Heart right ventricle (tissue), 16 donors: ENCODE measurements at regions not wholly inside any gene's neighbourhood (a gene's known extent, or its start where the extent isn't known, plus 50 kb on each side); places are given as distances from the start of the nearest gene placed in this dataset.

ENCODE experiments used
- ATAC-seq, 8 donors: fragments of 200-7000 bp; cut with Tn5 transposase; one replicate each; pipeline ENCODE4 v1.9.1; 2020; ENCODE audit warnings: mild to moderate bottlenecking in 8 of 8, moderate library complexity in 8 of 8, moderate number of reproducible peaks in 1 of 8
- DNase-seq, 2 donors: peaks; one replicate each; pipeline ENCODE4 v3.0.0-alpha.2; 2020
- H3K27ac ChIP-seq, 10 donors: fragments of 200-600 bp; sonication (generic) in 2 of 10; one replicate each; pipeline versions ENCODE4 v1.5.0 to v1.8.0; 2020 to 2022; ENCODE audit warnings: mild to moderate bottlenecking in 3 of 10
- H3K27me3 ChIP-seq, 7 donors: fragments of 200-600 bp; one replicate each; pipeline ENCODE4 v1.8.0; 2021 to 2022; ENCODE audit warnings: mild to moderate bottlenecking in 2 of 7
- H3K36me3 ChIP-seq, 9 donors: fragments of 200-600 bp; sonication (generic) in 1 of 9; one replicate each; pipeline versions ENCODE4 v1.5.0 to v1.8.0; 2020 to 2022; ENCODE audit warnings: mild to moderate bottlenecking in 2 of 9
- H3K4me1 ChIP-seq, 9 donors: fragments of 200-600 bp; sonication (generic) in 1 of 9; one replicate each; pipeline versions ENCODE4 v1.5.0 to v1.8.0; 2020 to 2022; ENCODE audit warnings: mild to moderate bottlenecking in 4 of 9
- H3K4me3 ChIP-seq, 10 donors: fragments of 200-600 bp; sonication (generic) in 2 of 10; one replicate each; pipeline versions ENCODE4 v1.5.0 to v1.8.0; 2020 to 2022; ENCODE audit warnings: mild to moderate bottlenecking in 7 of 10, moderate library complexity in 2 of 10
- H3K9me3 ChIP-seq, 11 donors: fragments of 200-600 bp in 10 of 11; sonication (generic) in 2 of 11; one replicate each; pipeline versions ENCODE4 v1.5.0 to v1.8.0; 2013 to 2022; ENCODE audit warnings: mild to moderate bottlenecking in 2 of 11, control low read depth in 1 of 11, moderate library complexity in 1 of 11
- WGBS, 2 donors: extraction: QIAGEN DNeasy Blood & Tissue Kit; methylation state at CpG; one replicate each; pipeline ENCODE4 v1.1.7; 2013; ENCODE audit warnings: inconsistent platforms in 1 of 2; 5-methylcytosine and 5-hydroxymethylcytosine counted together
- intact Hi-C, 10 donors: fragments of 100-400 bp; cut with DNase I; formaldehyde crosslinking; loops; one replicate each; pipeline versions ENCODE4 v1.11.1 to v1.14.2; 2022
- TF ChIP-seq, protein P1 (sequence below), 9 donors: fragments of 200-600 bp; sonication (generic) in 2 of 9; IDR thresholded peaks; one replicate each; pipeline versions ENCODE4 v1.5.0 to v1.8.0; 2021 to 2022; ENCODE audit warnings: antibody characterized with exemption in 9 of 9, mild to moderate bottlenecking in 5 of 9, moderate library complexity in 1 of 9
- donor health status: Arrhythmogenic right ventricular cardiomyopathy.
- donor health status: ischemic (EF 13 %, LVEDD 7.1; RV severe dilation, severe dysfunction).
- donor health status: healthy with polysubstance abuse.
- donor health status: DM: no; HTN: yes; CAD: no.
- donor health status: DM: no; HTN: no; CAD: no.
- donor health status: ischemic (EF 25% LVEDD 6.9; RV normal size, moderate dysfunction).
- donor health status: ischemic (EF 25% LVEDD 5.7; RV mildly dilated, moderate dysfunction).
- donor health status: healthy.
- donor health status: DM: yes; HTN: yes; CAD: no.
- donor health status: Ischemic cardiomyopathy.
- donor health status: ischemic (EF 35%, LVEDD 5.7; RV mildly dilated, moderate dysfunction).
- donor health status: nonischemic (EF 11% LVEDD 7.7; RV severe dilation, severe dysfunction).
- donor health status: DM: yes; HTN: yes; CAD: no.
- donor health status: PGD.
- donor health status: ischemic (EF 29% LVEDD 5.4; RV normal size, mild dysfunction).
- donor health status: nonischemic (EF 23%, LVEDD 6.1; RV moderate dilation, normal function).

DNA sequence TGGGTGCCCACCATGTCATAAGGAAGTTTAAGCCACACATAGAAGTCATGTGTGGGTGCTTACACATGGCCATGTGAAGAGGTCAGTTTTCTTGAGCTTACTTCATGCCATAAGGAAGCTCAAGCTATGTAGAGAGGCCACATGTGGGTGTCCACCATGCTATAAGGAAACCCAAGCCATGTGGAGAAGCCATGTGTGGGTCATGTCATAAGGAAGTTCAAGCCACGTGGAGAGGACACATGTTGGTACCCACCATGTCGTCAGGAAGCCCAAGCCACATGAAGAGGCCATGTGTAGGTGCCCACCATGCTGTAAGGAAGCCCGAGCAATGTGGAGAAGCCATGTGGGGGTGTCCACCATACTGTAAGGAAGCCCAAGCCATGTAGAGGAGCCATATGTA is 1089.2 kb upstream of the AUTS2 start:
- DNase-seq = no peak
- no peak for ATAC-seq
- TF ChIP-seq, protein P1, sequence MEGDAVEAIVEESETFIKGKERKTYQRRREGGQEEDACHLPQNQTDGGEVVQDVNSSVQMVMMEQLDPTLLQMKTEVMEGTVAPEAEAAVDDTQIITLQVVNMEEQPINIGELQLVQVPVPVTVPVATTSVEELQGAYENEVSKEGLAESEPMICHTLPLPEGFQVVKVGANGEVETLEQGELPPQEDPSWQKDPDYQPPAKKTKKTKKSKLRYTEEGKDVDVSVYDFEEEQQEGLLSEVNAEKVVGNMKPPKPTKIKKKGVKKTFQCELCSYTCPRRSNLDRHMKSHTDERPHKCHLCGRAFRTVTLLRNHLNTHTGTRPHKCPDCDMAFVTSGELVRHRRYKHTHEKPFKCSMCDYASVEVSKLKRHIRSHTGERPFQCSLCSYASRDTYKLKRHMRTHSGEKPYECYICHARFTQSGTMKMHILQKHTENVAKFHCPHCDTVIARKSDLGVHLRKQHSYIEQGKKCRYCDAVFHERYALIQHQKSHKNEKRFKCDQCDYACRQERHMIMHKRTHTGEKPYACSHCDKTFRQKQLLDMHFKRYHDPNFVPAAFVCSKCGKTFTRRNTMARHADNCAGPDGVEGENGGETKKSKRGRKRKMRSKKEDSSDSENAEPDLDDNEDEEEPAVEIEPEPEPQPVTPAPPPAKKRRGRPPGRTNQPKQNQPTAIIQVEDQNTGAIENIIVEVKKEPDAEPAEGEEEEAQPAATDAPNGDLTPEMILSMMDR (IDR thresholded peaks at IDR 0.05) = no peak
- H3K36me3 ChIP-seq = no peaks in the 10 kb centered on the region
- H3K27ac ChIP-seq = no peak overlapping the region
- H3K27me3 ChIP-seq = peaks cover 0 to 30% (median 10%) of the 10 kb centered on the region in 7 donors
- no peaks in the 10 kb centered on the region for H3K4me1 ChIP-seq
- 86 to 93% methylated on average over 3 of the region's 3 CpGs for WGBS, 2 donors
- intact Hi-C loops = no loop called here
- peaks cover 0 to 16% (median 0%) of the 10 kb centered on the region in 11 donors for H3K9me3 ChIP-seq
- no peak overlapping the region for H3K4me3 ChIP-seq

DNA sequence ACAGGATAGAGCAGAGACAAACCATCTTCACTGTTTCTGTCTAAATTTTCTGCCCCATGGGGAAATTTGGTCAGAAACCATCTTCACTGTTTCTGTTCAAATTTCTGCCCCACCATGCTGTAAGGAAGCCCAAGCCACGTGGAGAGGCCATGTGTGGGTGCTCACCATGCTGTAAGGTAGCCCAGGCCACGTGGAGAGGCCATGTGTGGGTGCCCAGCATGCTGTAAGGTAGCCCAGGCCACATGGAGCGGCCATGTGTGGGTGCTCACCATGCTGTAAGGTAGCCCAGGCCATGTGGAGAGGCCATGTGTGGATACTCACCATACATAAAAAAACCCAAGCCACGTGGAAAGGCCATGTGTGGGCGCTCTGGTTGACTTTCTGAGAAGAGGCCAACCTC is 1088.7 kb upstream of the AUTS2 start:
- no peak for ATAC-seq
- Histone ChIP-seq H3K36me3 (no peaks in the 10 kb centered on the region), H3K9me3 (peaks cover 0 to 16% (median 0%) of the 10 kb centered on the region in 11 donors), H3K4me1 (no peaks in the 10 kb centered on the region), H3K27ac (no peak overlapping the region), H3K4me3 (no peak overlapping the region), H3K27me3 (peaks cover 0 to 28% (median 10%) of the 10 kb centered on the region in 7 donors)
- intact Hi-C loops = no loop called here
- TF ChIP-seq, protein P1 (IDR thresholded peaks at IDR 0.05) = no peak
- no peak for DNase-seq
- WGBS, 2 donors = 76 to 88% methylated on average over 5 of the region's 5 CpGs

DNA sequence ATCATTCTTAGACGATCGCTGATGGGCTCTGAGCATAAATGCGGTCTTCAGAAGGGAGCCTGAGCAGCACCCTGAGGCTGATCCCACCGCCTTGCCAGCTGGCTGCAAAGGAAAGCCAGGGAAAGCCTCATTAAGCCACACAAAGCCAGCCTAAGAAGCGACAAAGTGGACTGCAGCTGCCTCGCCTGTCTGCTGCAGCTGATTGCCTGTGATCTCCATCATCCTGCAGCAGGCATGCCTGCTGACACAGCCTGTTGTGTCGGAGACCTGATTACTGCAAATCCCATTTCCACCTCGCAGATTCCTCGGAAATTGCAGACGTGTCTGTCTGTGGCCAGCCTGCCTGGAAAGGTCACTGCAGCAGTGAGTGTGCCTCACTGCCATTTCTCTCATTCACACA is 1087.0 kb upstream of the AUTS2 start:
- intact Hi-C loops = no loop called here
- H3K4me1 ChIP-seq = no peaks in the 10 kb centered on the region
- H3K9me3 ChIP-seq = peaks cover 0 to 16% (median 0%) of the 10 kb centered on the region in 11 donors
- peaks cover 0 to 19% (median 7%) of the 10 kb centered on the region in 7 donors for H3K27me3 ChIP-seq
- DNase-seq (no peak), ATAC-seq (no peak)
- H3K27ac ChIP-seq = no peak overlapping the region
- TF ChIP-seq, protein P1 (IDR thresholded peaks at IDR 0.05) = no peak
- 39 to 50% methylated on average over 10 of the region's 10 CpGs for WGBS, 2 donors
- no peak overlapping the region for H3K4me3 ChIP-seq
- H3K36me3 ChIP-seq = no peaks in the 10 kb centered on the region

DNA sequence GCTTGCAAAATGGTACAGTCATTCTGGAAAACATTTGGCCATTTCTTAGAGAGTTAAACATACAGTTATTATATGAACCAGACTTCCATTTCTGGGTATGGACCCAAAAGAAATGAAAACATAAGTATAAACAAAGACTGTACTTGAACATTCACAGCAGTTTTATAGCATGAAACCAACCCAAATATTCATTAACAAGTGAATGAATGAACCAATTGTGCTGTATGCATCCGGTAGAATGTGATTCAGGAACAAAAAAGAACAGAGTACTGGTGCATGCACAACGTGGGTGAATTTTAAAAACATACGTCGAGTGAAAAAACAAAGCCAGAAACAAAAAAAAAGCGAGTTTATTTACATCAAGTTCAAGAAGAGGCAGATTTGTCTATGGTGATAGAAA is 1085.8 kb upstream of the AUTS2 start:
- 75 to 83% methylated on average over 5 of the region's 5 CpGs for WGBS, 2 donors
- H3K27me3 ChIP-seq = peaks cover 0 to 19% (median 7%) of the 10 kb centered on the region in 7 donors
- intact Hi-C loops = no loop called here
- no peaks in the 10 kb centered on the region for H3K36me3 ChIP-seq
- no peak overlapping the region for H3K4me3 ChIP-seq
- DNase-seq (no peak), ATAC-seq (no peak)
- peaks cover 0 to 16% (median 0%) of the 10 kb centered on the region in 11 donors for H3K9me3 ChIP-seq
- no peak overlapping the region for H3K27ac ChIP-seq
- H3K4me1 ChIP-seq = no peaks in the 10 kb centered on the region
- TF ChIP-seq, protein P1 (IDR thresholded peaks at IDR 0.05) = no peak
